GM10248 (cell line): ENCODE measurements at regions not wholly inside any gene's neighbourhood (a gene's known extent, or its start where the extent isn't known, plus 50 kb on each side); places are given as distances from the start of the nearest gene placed in this dataset.

Experiments
- CTCF ChIA-PET: fragments of 300-600 bp; sonication (Branson Sonifier 250); formaldehyde crosslinking; extraction: SDS; loops from one replicate; lab custom pipeline; 2021; ENCODE audit warnings: antibody characterized with exemption; lab: Yijun Ruan, JAX
- POLR2A ChIA-PET: fragments of 350-650 bp; sonication (Branson Sonifier 250); formaldehyde crosslinking; extraction: SDS; loops from one replicate; lab custom pipeline; 2020; ENCODE audit warnings: antibody characterized with exemption; lab: Yijun Ruan, JAX
- DNase-seq: peaks from one replicate; pipeline ENCODE4 v3.0.0; 2012; ENCODE audit errors: extremely low spot score
- TF ChIP-seq, protein P1 (sequence below): IDR thresholded peaks from 2 replicates; pipeline ENCODE4 v1.5.1; 2012; ENCODE audit warnings: mild to moderate bottlenecking, low read depth; ENCODE audit errors: extremely low read depth, missing control alignments, control extremely low read depth

- ChIA-PET POLR2A (no interaction called here), CTCF (no interaction called here)
- TF ChIP-seq, protein P1, sequence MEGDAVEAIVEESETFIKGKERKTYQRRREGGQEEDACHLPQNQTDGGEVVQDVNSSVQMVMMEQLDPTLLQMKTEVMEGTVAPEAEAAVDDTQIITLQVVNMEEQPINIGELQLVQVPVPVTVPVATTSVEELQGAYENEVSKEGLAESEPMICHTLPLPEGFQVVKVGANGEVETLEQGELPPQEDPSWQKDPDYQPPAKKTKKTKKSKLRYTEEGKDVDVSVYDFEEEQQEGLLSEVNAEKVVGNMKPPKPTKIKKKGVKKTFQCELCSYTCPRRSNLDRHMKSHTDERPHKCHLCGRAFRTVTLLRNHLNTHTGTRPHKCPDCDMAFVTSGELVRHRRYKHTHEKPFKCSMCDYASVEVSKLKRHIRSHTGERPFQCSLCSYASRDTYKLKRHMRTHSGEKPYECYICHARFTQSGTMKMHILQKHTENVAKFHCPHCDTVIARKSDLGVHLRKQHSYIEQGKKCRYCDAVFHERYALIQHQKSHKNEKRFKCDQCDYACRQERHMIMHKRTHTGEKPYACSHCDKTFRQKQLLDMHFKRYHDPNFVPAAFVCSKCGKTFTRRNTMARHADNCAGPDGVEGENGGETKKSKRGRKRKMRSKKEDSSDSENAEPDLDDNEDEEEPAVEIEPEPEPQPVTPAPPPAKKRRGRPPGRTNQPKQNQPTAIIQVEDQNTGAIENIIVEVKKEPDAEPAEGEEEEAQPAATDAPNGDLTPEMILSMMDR: no peak
- no peak for DNase-seq
Measured at GRCh38 chr2:228738671-228739380, 532.3 kb downstream of the PID1 start.

DNA sequence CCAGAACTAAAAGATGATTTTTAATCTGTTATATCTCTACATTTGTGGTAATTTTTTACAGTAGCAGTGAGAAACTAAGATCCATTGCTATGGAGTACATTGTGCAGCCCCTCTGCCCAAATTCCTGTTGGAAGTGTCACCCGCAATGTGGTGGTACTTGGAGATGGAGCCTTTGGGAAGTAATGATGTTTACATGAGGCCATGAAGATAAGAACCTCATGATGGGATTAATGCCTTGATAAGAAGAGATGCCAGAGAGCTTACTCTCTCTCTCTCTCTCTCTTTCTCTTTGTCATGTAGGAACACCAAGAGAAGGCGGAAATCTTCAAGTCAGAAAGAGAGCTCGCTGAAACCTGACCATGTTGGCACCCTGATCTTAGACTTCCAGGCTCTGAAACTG, 535.4 kb downstream of the PID1 start:
- CTCF ChIA-PET: interaction anchor here (1.9 to 2.1 kb wide), 2 partner anchors 10 to 12 kb away, joined by 7 to 8 read pairs; no protein-coding TSS in a partner anchor
- no peak for DNase-seq
- POLR2A ChIA-PET: no interaction called here
- TF ChIP-seq, protein P1: no peak

- POLR2A ChIA-PET: no interaction called here
- CTCF ChIA-PET: no interaction called here
- no peak for DNase-seq
- TF ChIP-seq, protein P1: no peak
Measured at GRCh38 chr2:228731517-228731916, 539.6 kb downstream of the PID1 start.

DNA sequence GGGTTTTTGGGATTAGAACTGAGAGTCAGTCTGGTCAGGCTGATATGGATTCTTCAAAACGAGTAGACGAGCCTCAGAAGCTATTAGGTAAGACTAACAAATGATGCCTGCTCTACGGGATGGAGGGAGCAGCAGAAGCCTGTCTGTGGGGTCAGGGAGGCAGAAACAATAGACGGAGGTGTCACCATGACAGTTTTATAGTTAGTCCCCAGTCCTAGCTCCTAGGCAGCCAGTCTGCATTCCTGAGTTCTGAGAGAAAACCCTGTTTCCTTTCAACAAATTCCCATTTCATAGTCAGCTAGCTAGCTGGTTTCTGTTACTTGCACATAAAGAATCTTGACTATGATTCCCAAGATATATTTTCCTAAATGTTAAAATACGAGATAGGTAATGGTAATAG, 542.1 kb downstream of the PID1 start:
- no peak for DNase-seq
- ChIA-PET POLR2A (no interaction called here), CTCF (no interaction called here)
- TF ChIP-seq, protein P1: no peak

GRCh38 chr2:228725031-228725430, 543.5 kb upstream of the SPHKAP start:
- ChIA-PET CTCF (no interaction called here), POLR2A (no interaction called here)
- no peak for DNase-seq
- TF ChIP-seq, protein P1: no peak

DNA sequence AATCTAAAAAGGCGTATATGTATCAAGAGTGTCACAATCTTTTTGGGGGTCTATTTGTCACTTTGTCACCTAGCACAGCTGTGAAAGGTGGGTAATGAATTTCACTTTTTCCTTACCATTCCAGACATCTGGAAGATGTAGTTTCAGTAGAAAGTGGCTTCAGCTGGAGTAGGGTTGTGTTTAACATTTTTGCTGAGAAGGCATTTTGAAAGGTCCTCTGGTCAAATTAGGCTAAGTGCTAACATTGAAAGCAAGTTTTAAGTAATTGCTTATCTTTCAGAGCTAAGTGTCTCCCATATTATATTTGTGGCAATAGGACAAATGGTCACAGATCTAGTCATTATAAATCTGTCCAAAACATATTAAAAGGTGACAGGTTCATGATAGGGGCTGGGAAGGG, 542.1 kb upstream of the SPHKAP start:
- ChIA-PET CTCF (interaction anchor here (1.8 kb wide), 1 partner anchor 12 kb away, joined by 7 read pairs; no protein-coding TSS in a partner anchor), POLR2A (no interaction called here)
- TF ChIP-seq, protein P1: no peak
- DNase-seq: no peak
